ENCODE measurements at regions not wholly inside any gene's neighbourhood (a gene's known extent, or its start where the extent isn't known, plus 50 kb on each side); places are given as distances from the start of the nearest gene placed in this dataset.

GRCh38 chr1:4960336-4960735 lies 305.9 kb downstream of the AJAP1 start:
- Histone ChIP-seq H3K27me3 (replicated peaks in 1 of 2; ENCODE audit: control insufficient read depth in 2 of 2, insufficient read depth in 2 of 2, low read length in 1 of 2) (no peaks in the 10 kb centered on the region), H4K20me1 (ENCODE audit: control insufficient read depth, insufficient read depth) (no peaks in the 10 kb centered on the region), H3K79me2 (ENCODE audit: control insufficient read depth, insufficient read depth, low read length) (no peaks in the 10 kb centered on the region), H3K27ac (ENCODE audit: control insufficient read depth, insufficient read depth) (no peak overlapping the region), H3K4me1 (ENCODE audit: control insufficient read depth, insufficient read depth, low read length) (no peaks in the 10 kb centered on the region), H3K4me2 (ENCODE audit: control insufficient read depth, insufficient read depth) (no peak overlapping the region), H3K9me3 (replicated peaks; ENCODE audit: control insufficient read depth, insufficient read depth, low read length) (no peaks in the 10 kb centered on the region), H3K9ac (ENCODE audit: control insufficient read depth, insufficient read depth, low read length) (no peak overlapping the region), H3K4me3 (no peak overlapping the region), H2AFZ (ENCODE audit: control insufficient read depth, low read depth, low read length) (no peak overlapping the region), H3K36me3 (ENCODE audit: control insufficient read depth in 2 of 2, insufficient read depth in 2 of 2, low read length in 1 of 2) (no peaks in the 10 kb centered on the region)
- WGBS (ENCODE audit: insufficient coverage, insufficient replicate concordance, low lambda C conversion rate, missing lambda C conversion rate): 10% methylated on average over 9 of the region's 9 CpGs
- ATAC-seq: no peak
- POLR2A ChIA-PET: no interaction called here
- SMC1A ChIA-PET (ENCODE audit: uncharacterized antibody, unreplicated experiment): no interaction called here
- no peak for TF ChIP-seq CREB1 (IDR thresholded peaks at IDR 0.05; ENCODE audit: low read depth)
- no peak for TF ChIP-seq PML (IDR thresholded peaks at IDR 0.05; ENCODE audit: low read length)
- TF ChIP-seq KDM1A (IDR thresholded peaks at IDR 0.05; ENCODE audit: borderline replicate concordance): no peak
- no peak for TF ChIP-seq JUNB (IDR thresholded peaks at IDR 0.05)
- no peak for TF ChIP-seq ZSCAN29 (IDR thresholded peaks at IDR 0.05)
- TF ChIP-seq SUPT20H (IDR thresholded peaks at IDR 0.05; ENCODE audit: borderline replicate concordance, control insufficient read depth, low read depth, low read length): no peak
- no peak for TF ChIP-seq MTA3 (IDR thresholded peaks at IDR 0.05; ENCODE audit: borderline replicate concordance, low read length)
- no peak for TF ChIP-seq SP1 (IDR thresholded peaks at IDR 0.05; ENCODE audit: low read depth, low read length)
- TF ChIP-seq SIX5 (IDR thresholded peaks at IDR 0.05; ENCODE audit: low read depth, low read length, severe bottlenecking): no peak
- no peak for TF ChIP-seq SPI1 (IDR thresholded peaks at IDR 0.05; ENCODE audit: borderline replicate concordance, insufficient read depth, low read depth, low read length)
- no peak for TF ChIP-seq TCF7 (IDR thresholded peaks at IDR 0.05; ENCODE audit: borderline replicate concordance)
- TF ChIP-seq ATF7 (IDR thresholded peaks at IDR 0.05; ENCODE audit: low read depth): no peak
- TF ChIP-seq SMAD1 (IDR thresholded peaks at IDR 0.05; ENCODE audit: low read depth, partially characterized antibody): no peak
- no peak for TF ChIP-seq SUZ12 (IDR thresholded peaks at IDR 0.05; ENCODE audit: unreplicated experiment)
- TF ChIP-seq KLF5 (IDR thresholded peaks at IDR 0.05; ENCODE audit: partially characterized antibody): no peak
- no peak for TF ChIP-seq SKIL (IDR thresholded peaks at IDR 0.05; ENCODE audit: low read depth, poor library complexity, severe bottlenecking)
- TF ChIP-seq BCLAF1 (IDR thresholded peaks at IDR 0.05): no peak
- no peak for TF ChIP-seq MYC (IDR thresholded peaks at IDR 0.05; ENCODE audit: insufficient read depth, insufficient read length, insufficient replicate concordance, low read length, severe bottlenecking)
- TF ChIP-seq FOXM1 (IDR thresholded peaks at IDR 0.05; ENCODE audit: low read depth, low read length): no peak
- TF ChIP-seq HDAC6 (IDR thresholded peaks at IDR 0.05; ENCODE audit: unreplicated experiment): no peak
- DNase-seq (ENCODE audit: low read depth, low spot score): no peak
- intact Hi-C loops (cut with micrococcal nuclease; ENCODE audit: unreplicated experiment) (no loop called here), in situ Hi-C loops (cut with MboI) (no loop called here)
- FAIRE-seq: no peak
- CTCF ChIA-PET: no interaction called here
- BruUV-seq (replicated peaks): no TSS peak
- RAD21 ChIA-PET (ENCODE audit: unreplicated experiment): no interaction called here
